ENCODE measurements at regions not wholly inside any gene's neighbourhood (a gene's known extent, or its start where the extent isn't known, plus 50 kb on each side); places are given as distances from the start of the nearest gene placed in this dataset.
"Not testable (repeated sequence)": the region's sequence is repeated elsewhere in the genome, so short reads cannot be mapped to it uniquely, and the experiment has no call there.

GRCh38 chr14:35988550-35988949 lies 162.4 kb downstream of the BRMS1L start:
- DNase-seq: no peak

GRCh38 chr14:35987731-35988130 lies 161.6 kb downstream of the BRMS1L start:
- DNase-seq: no peak

GRCh38 chr14:35986219-35986573 lies 160.1 kb downstream of the BRMS1L start:
- no peak for DNase-seq

- DNase-seq: no peak
Observed at GRCh38 chr14:35985474-35986218, 159.5 kb downstream of the BRMS1L start.

- DNase-seq: no peak
Observed at GRCh38 chr14:35979531-35979930, 153.4 kb downstream of the BRMS1L start.

GRCh38 chr14:35978561-35978960 lies 152.4 kb downstream of the BRMS1L start:
- DNase-seq: no peak

- DNase-seq: no peak
Observed at GRCh38 chr14:35975814-35976213, 149.7 kb downstream of the BRMS1L start.

GRCh38 chr14:35973770-35974169 lies 147.6 kb downstream of the BRMS1L start:
- no peak for DNase-seq

- no peak for DNase-seq
Observed at GRCh38 chr14:35971965-35972630, 146.0 kb downstream of the BRMS1L start.

GRCh38 chr14:35969310-35969709 lies 143.2 kb downstream of the BRMS1L start:
- no peak for DNase-seq

GRCh38 chr14:35965400-35965799 lies 139.3 kb downstream of the BRMS1L start:
- DNase-seq: no peak

GRCh38 chr14:35964697-35965286 lies 138.7 kb downstream of the BRMS1L start:
- no peak for DNase-seq

- DNase-seq: no peak
Observed at GRCh38 chr14:35963209-35963608, 137.1 kb downstream of the BRMS1L start.

- no peak for DNase-seq
Observed at GRCh38 chr14:35961697-35962274, 135.6 kb downstream of the BRMS1L start.

GRCh38 chr14:35959835-35960234 lies 133.7 kb downstream of the BRMS1L start:
- DNase-seq: no peak

GRCh38 chr14:35958499-35958898 lies 132.4 kb downstream of the BRMS1L start:
- DNase-seq: no peak

GRCh38 chr14:35956376-35957085 lies 130.4 kb downstream of the BRMS1L start:
- DNase-seq: no peak

- no peak for DNase-seq
Observed at GRCh38 chr14:35952584-35952983, 126.4 kb downstream of the BRMS1L start.

- DNase-seq: peak; percentile 17
Observed at GRCh38 chr14:35949920-35950513, 123.9 kb downstream of the BRMS1L start.

- DNase-seq: not testable (repeated sequence)
Observed at GRCh38 chr14:35947983-35948382, 121.8 kb downstream of the BRMS1L start.

GRCh38 chr14:35944847-35945246 lies 118.7 kb downstream of the BRMS1L start:
- DNase-seq: no peak

GRCh38 chr14:35940291-35940690 lies 114.2 kb downstream of the BRMS1L start:
- DNase-seq: no peak

GRCh38 chr14:35938770-35939169 lies 112.6 kb downstream of the BRMS1L start:
- no peak for DNase-seq

Measured in hindlimb muscle (tissue), 1 donor.